Right lobe of liver (tissue), 4 donors: ENCODE measurements at regions not wholly inside any gene's neighbourhood (a gene's known extent, or its start where the extent isn't known, plus 50 kb on each side); places are given as distances from the start of the nearest gene placed in this dataset.

Experiments
- CTCF ChIP-seq, 4 donors: fragments of 200-600 bp in 3 of 4; fragments of 450-650 bp in 1 of 4; IDR thresholded peaks; one replicate each; pipeline versions ENCODE4 v1.5.1 to v1.8.0; 2016 to 2022; ENCODE audit warnings: antibody characterized with exemption in 4 of 4, mild to moderate bottlenecking in 2 of 4
- POLR2A ChIP-seq: fragments of 450-650 bp; IDR thresholded peaks from one replicate; pipeline ENCODE4 v1.6.1; 2017; ENCODE audit warnings: antibody characterized with exemption, mild to moderate bottlenecking
- donor health status: DM: no; HTN: no; CAD: no.
- donor health status: DM: no; HTN: no; CAD: no.
- donor health status: DM: no; HTN: yes; CAD: no.

GRCh38 chr11:127640561-127641451, 640.2 kb upstream of the KIRREL3 start:
- TF ChIP-seq CTCF (IDR thresholded peaks at IDR 0.05) (no peak), POLR2A (no peak)
